ENCODE measurements at regions not wholly inside any gene's neighbourhood (a gene's known extent, or its start where the extent isn't known, plus 50 kb on each side); places are given as distances from the start of the nearest gene placed in this dataset.

- TF ChIP-seq SP2 (tag by site-specific recombination; IDR thresholded peaks at IDR 0.05), result no peak
- no peak for TF ChIP-seq MZF1 (tag by site-specific recombination; IDR thresholded peaks at IDR 0.05; ENCODE audit: borderline replicate concordance)
- no peak for TF ChIP-seq CTCF (tag by site-specific recombination; IDR thresholded peaks at IDR 0.05)
- no peak for TF ChIP-seq PRDM1 (tag by site-specific recombination; IDR thresholded peaks at IDR 0.05)
- no peak for TF ChIP-seq ZNF449 (tag by site-specific recombination; IDR thresholded peaks at IDR 0.05)
- TF ChIP-seq ZBTB44 (tag by site-specific recombination; IDR thresholded peaks at IDR 0.05), result no peak
- no peak for TF ChIP-seq ZIC2 (tag by site-specific recombination; IDR thresholded peaks at IDR 0.05)
- TF ChIP-seq ZNF658 (tag by site-specific recombination; IDR thresholded peaks at IDR 0.05), result no peak
- TF ChIP-seq ZNF792 (tag by site-specific recombination; IDR thresholded peaks at IDR 0.05), result no peak
Observed at GRCh38 chr21:15191342-15191741, 126.5 kb upstream of the NRIP1 start.

Data from HEK293 (cell line).